ENCODE measurements at regions not wholly inside any gene's neighbourhood (a gene's known extent, or its start where the extent isn't known, plus 50 kb on each side); places are given as distances from the start of the nearest gene placed in this dataset.

GRCh38 chr1:88124614-88125013, 559.5 kb upstream of the PKN2 start:
- Mint-ChIP-seq H3K4me3 (no peak overlapping the region), H3K9me3 (0 out of 2 replicates have a peak, but pooled peaks cover 4% of the 10 kb centered on the region), H3K27me3 (ENCODE audit: insufficient read depth) (no peaks in the 10 kb centered on the region), H3K4me1 (ENCODE audit: low read depth) (no peaks in the 10 kb centered on the region), H3K36me3 (ENCODE audit: low read depth) (no peaks in the 10 kb centered on the region), H3K27ac (no peak overlapping the region)
- no peak for TF ChIP-seq CTCF (IDR thresholded peaks at IDR 0.05)
- DNase-seq = no peak

- H3K4me1 Mint-ChIP-seq (ENCODE audit: low read depth) = no peaks in the 10 kb centered on the region
- H3K4me3 Mint-ChIP-seq = no peak overlapping the region
- H3K36me3 Mint-ChIP-seq (ENCODE audit: low read depth) = no peaks in the 10 kb centered on the region
- H3K27me3 Mint-ChIP-seq (ENCODE audit: insufficient read depth) = peaks cover 1% of the 10 kb centered on the region; the same call in 1 of the 2 replicates
- DNase-seq = no peak
- H3K27ac Mint-ChIP-seq = no peak overlapping the region
- 0 out of 2 replicates have a peak, but pooled peaks cover 4% of the 10 kb centered on the region for H3K9me3 Mint-ChIP-seq
- TF ChIP-seq CTCF (IDR thresholded peaks at IDR 0.05) = no peak
Measured at GRCh38 chr1:88126467-88126866, 557.6 kb upstream of the PKN2 start.

GRCh38 chr1:88133991-88134390, 550.1 kb upstream of the PKN2 start:
- Mint-ChIP-seq H3K27ac (no peak overlapping the region), H3K36me3 (ENCODE audit: low read depth) (no peaks in the 10 kb centered on the region), H3K9me3 (no peaks in the 10 kb centered on the region), H3K27me3 (ENCODE audit: insufficient read depth) (peaks cover 1% of the 10 kb centered on the region; the same call in 1 of the 2 replicates), H3K4me1 (ENCODE audit: low read depth) (no peaks in the 10 kb centered on the region), H3K4me3 (no peak overlapping the region)
- TF ChIP-seq CTCF (IDR thresholded peaks at IDR 0.05) = no peak
- no peak for DNase-seq

- TF ChIP-seq CTCF (IDR thresholded peaks at IDR 0.05) = no peak
- no peaks in the 10 kb centered on the region for H3K4me1 Mint-ChIP-seq (ENCODE audit: low read depth)
- no peak for DNase-seq
- no peak overlapping the region for H3K4me3 Mint-ChIP-seq
- H3K9me3 Mint-ChIP-seq = no peaks in the 10 kb centered on the region
- H3K36me3 Mint-ChIP-seq (ENCODE audit: low read depth) = no peaks in the 10 kb centered on the region
- no peaks in the 10 kb centered on the region for H3K27me3 Mint-ChIP-seq (ENCODE audit: insufficient read depth)
- no peak overlapping the region for H3K27ac Mint-ChIP-seq
Measured at GRCh38 chr1:88134983-88135921, 548.8 kb upstream of the PKN2 start.

- H3K4me1 Mint-ChIP-seq (ENCODE audit: low read depth) = peaks cover 6% of the 10 kb centered on the region; the same call in 1 of the 2 replicates
- H3K27ac Mint-ChIP-seq = no peak overlapping the region
- peaks cover 2% of the 10 kb centered on the region; the same call in 1 of the 2 replicates for H3K27me3 Mint-ChIP-seq (ENCODE audit: insufficient read depth)
- no peak for TF ChIP-seq CTCF (IDR thresholded peaks at IDR 0.05)
- DNase-seq = no peak
- H3K9me3 Mint-ChIP-seq = no peaks in the 10 kb centered on the region
- H3K36me3 Mint-ChIP-seq (ENCODE audit: low read depth) = no peaks in the 10 kb centered on the region
- H3K4me3 Mint-ChIP-seq = no peak overlapping the region
Measured at GRCh38 chr1:88139633-88140032, 544.4 kb upstream of the PKN2 start.
